ENCODE measurements at regions not wholly inside any gene's neighbourhood (a gene's known extent, or its start where the extent isn't known, plus 50 kb on each side); places are given as distances from the start of the nearest gene placed in this dataset.

DNA sequence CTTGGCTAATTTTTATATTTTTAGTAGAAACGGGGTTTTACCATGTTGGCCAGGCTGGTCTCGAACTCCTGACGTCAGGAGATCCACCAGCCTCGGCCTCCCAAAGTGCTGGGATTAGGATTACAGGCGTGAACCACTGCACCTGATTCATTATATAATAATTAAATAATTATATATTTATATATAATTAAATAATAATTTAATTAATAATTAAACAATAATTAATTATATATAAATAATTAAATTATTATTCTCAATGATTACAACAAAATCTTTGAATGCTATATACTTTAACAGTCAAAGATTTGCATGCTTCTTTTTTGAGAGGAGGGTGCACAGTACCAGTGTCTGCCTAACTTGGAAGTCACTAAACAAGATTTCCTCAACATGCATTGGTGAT lies 872.3 kb downstream of the EFNB2 start:
- TF ChIP-seq, protein P1, sequence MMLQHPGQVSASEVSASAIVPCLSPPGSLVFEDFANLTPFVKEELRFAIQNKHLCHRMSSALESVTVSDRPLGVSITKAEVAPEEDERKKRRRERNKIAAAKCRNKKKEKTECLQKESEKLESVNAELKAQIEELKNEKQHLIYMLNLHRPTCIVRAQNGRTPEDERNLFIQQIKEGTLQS (IDR thresholded peaks at IDR 0.05; ENCODE audit: insufficient read depth, low read depth, low read length): no peak
- TF ChIP-seq, protein P2, sequence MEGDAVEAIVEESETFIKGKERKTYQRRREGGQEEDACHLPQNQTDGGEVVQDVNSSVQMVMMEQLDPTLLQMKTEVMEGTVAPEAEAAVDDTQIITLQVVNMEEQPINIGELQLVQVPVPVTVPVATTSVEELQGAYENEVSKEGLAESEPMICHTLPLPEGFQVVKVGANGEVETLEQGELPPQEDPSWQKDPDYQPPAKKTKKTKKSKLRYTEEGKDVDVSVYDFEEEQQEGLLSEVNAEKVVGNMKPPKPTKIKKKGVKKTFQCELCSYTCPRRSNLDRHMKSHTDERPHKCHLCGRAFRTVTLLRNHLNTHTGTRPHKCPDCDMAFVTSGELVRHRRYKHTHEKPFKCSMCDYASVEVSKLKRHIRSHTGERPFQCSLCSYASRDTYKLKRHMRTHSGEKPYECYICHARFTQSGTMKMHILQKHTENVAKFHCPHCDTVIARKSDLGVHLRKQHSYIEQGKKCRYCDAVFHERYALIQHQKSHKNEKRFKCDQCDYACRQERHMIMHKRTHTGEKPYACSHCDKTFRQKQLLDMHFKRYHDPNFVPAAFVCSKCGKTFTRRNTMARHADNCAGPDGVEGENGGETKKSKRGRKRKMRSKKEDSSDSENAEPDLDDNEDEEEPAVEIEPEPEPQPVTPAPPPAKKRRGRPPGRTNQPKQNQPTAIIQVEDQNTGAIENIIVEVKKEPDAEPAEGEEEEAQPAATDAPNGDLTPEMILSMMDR (IDR thresholded peaks at IDR 0.05; ENCODE audit: control extremely low read depth in 1 of 3, insufficient read depth in 1 of 3, low read depth in 1 of 3, low read length in 3 of 3): no peak
- TF ChIP-seq EZH2 (IDR thresholded peaks at IDR 0.05; ENCODE audit: low read depth, low read length, severe bottlenecking) (no peak), TAF1 (IDR thresholded peaks at IDR 0.05; ENCODE audit: low read depth, low read length) (no peak), SP1 (IDR thresholded peaks at IDR 0.05; ENCODE audit: low read depth, low read length) (no peak), POLR2AphosphoS5 (IDR thresholded peaks at IDR 0.05; ENCODE audit: low read depth, low read length) (no peak), KDM1A (IDR thresholded peaks at IDR 0.05; ENCODE audit: borderline replicate concordance, low read length) (no peak), CREB1 (IDR thresholded peaks at IDR 0.05) (no peak), CEBPB (IDR thresholded peaks at IDR 0.05; ENCODE audit: low read depth, low read length) (no peak), SIRT6 (IDR thresholded peaks at IDR 0.05; ENCODE audit: low read length) (no peak), RAD21 (IDR thresholded peaks at IDR 0.05 in 1 of 2, conservative IDR thresholded peaks at IDR 0.05 in 1 of 2; ENCODE audit: low read depth in 2 of 2, low read length in 2 of 2) (no peak), YY1 (IDR thresholded peaks at IDR 0.05; ENCODE audit: low read depth, low read length) (no peak), NANOG (IDR thresholded peaks at IDR 0.05; ENCODE audit: insufficient read depth, low read depth, low read length, poor library complexity, severe bottlenecking) (no peak)
- TF ChIP-seq, protein P3, sequence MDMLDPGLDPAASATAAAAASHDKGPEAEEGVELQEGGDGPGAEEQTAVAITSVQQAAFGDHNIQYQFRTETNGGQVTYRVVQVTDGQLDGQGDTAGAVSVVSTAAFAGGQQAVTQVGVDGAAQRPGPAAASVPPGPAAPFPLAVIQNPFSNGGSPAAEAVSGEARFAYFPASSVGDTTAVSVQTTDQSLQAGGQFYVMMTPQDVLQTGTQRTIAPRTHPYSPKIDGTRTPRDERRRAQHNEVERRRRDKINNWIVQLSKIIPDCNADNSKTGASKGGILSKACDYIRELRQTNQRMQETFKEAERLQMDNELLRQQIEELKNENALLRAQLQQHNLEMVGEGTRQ (IDR thresholded peaks at IDR 0.05; ENCODE audit: low read length): no peak
